Left cardiac atrium (tissue), 4 donors: ENCODE measurements at regions not wholly inside any gene's neighbourhood (a gene's known extent, or its start where the extent isn't known, plus 50 kb on each side); places are given as distances from the start of the nearest gene placed in this dataset.
"Not testable (repeated sequence)": the region's sequence is repeated elsewhere in the genome, so short reads cannot be mapped to it uniquely, and the experiment has no call there.

Experiments
- ATAC-seq, 2 donors: fragments of 200-7000 bp; cut with Tn5 transposase; one replicate each; pipeline ENCODE4 v1.9.1; 2020; ENCODE audit warnings: mild to moderate bottlenecking in 2 of 2, moderate library complexity in 2 of 2
- DNase-seq: peaks from one replicate; pipeline ENCODE4 v3.0.0-alpha.2; 2020
- intact Hi-C, 2 donors: fragments of 100-400 bp; cut with DNase I; formaldehyde crosslinking; loops; one replicate each; pipeline versions ENCODE4 v1.14.1 to v1.15.1; 2022 to 2023
- donor health status: DM: no; HTN: yes; CAD: no.
- donor health status: DM: no; HTN: yes; CAD: no; lungs with severe emphysema.
- donor health status: DM: yes; HTN: yes; CAD: no.
- donor health status: Dilated cardiomyopathy.

GRCh38 chr9:41279437-41279836, 90.3 kb upstream of the ZNG1F start:
- DNase-seq, result peak; percentile 11
- intact Hi-C loops, ATAC-seq: not testable (repeated sequence)

- ATAC-seq, DNase-seq, intact Hi-C loops: not testable (repeated sequence)
Measured at GRCh38 chr9:41279033-41279432, 89.9 kb upstream of the ZNG1F start.

- intact Hi-C loops, result not testable (repeated sequence)
- peak; percentile 28 for DNase-seq
- ATAC-seq, result peak; percentile 100
Measured at GRCh38 chr9:41273549-41274267, 84.6 kb upstream of the ZNG1F start.

GRCh38 chr9:41272879-41273548, 83.9 kb upstream of the ZNG1F start:
- ATAC-seq (peak; percentile 19 to 62), DNase-seq (peak; percentile 23)
- intact Hi-C loops, result not testable (repeated sequence)

- ATAC-seq, DNase-seq, intact Hi-C loops: not testable (repeated sequence)
Measured at GRCh38 chr9:41270992-41271391, 81.9 kb upstream of the ZNG1F start.

- not testable (repeated sequence) for DNase-seq, ATAC-seq
Measured at GRCh38 chr9:41269471-41269870, 80.4 kb upstream of the ZNG1F start.

GRCh38 chr9:41269054-41269453, 79.9 kb upstream of the ZNG1F start:
- ATAC-seq, DNase-seq, intact Hi-C loops: not testable (repeated sequence)

More at GRCh38 chr9:41269471-41269870, 80.4 kb upstream of the ZNG1F start:
- intact Hi-C loops, result not testable (repeated sequence)

GRCh38 chr9:41266602-41267001, 77.5 kb upstream of the ZNG1F start:
- not testable (repeated sequence) for DNase-seq, ATAC-seq

GRCh38 chr9:41266000-41266399, 76.9 kb upstream of the ZNG1F start:
- intact Hi-C loops, DNase-seq: not testable (repeated sequence)
- ATAC-seq, result peak in 1 of 2 donors; percentile 33

More at GRCh38 chr9:41266602-41267001, 77.5 kb upstream of the ZNG1F start:
- intact Hi-C loops, result not testable (repeated sequence)

GRCh38 chr9:41251973-41252372, 62.9 kb upstream of the ZNG1F start:
- ATAC-seq, DNase-seq, intact Hi-C loops: not testable (repeated sequence)

GRCh38 chr9:41251101-41251500, 62.0 kb upstream of the ZNG1F start:
- ATAC-seq, intact Hi-C loops, DNase-seq: not testable (repeated sequence)

GRCh38 chr9:41246702-41247101, 57.6 kb upstream of the ZNG1F start:
- ATAC-seq, intact Hi-C loops, DNase-seq: not testable (repeated sequence)
